NCI-H510A treated with DMSO at 0.1 percent for 48 hours (cell line): ENCODE measurements at regions not wholly inside any gene's neighbourhood (a gene's known extent, or its start where the extent isn't known, plus 50 kb on each side); places are given as distances from the start of the nearest gene placed in this dataset.
"Not testable (repeated sequence)": the region's sequence is repeated elsewhere in the genome, so short reads cannot be mapped to it uniquely, and the experiment has no call there.

Experiments used
- DNase-seq: peaks from one replicate; lab custom pipeline; 2025; lab: John Stamatoyannopoulos, UW

- DNase-seq, result no peak
Measured at GRCh38 chr13:65679240-65679639, 1550.9 kb downstream of the PCDH9 start.

DNA sequence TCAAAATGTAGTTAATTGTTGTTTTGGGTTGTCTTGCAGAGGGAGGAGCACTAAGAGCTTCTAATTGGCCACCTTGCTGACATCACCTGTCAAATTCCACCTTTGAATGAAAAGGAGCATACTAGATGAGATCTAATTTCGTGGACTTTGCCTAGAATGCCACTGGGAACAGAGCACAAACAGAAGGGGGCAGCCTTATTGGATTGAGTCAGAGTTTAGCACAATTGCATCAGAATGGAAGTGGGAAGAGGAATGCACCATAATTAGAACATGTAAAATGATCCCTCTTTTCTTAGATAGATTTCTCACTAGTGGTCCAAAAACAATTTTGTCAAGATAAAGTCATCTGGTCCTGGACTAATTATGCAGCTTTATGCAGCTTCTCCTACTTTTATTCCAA lies 1552.2 kb downstream of the PCDH9 start:
- DNase-seq, result no peak

DNA sequence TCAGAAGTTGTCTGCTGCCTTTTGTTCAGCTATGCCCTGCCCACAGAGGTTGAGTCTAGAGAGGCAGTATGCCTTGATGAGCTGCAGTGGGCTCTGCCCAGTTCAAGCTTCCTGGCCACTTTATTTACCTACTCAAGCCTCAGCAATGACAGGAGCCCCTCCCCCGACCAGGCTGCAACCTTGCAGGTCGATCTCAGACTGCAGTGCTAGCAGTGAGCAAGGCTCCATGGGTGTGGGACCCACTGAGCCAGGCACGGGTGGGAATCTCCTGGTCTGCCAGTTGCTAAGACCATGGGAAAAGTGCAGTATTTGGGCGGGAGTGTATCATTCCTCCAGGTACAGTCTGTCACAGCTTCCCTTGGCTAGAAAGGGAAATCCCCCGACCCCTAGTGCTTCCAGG lies 1554.8 kb downstream of the PCDH9 start:
- not testable (repeated sequence) for DNase-seq

- no peak for DNase-seq
Measured at GRCh38 chr13:65670014-65670625, 1560.0 kb downstream of the PCDH9 start.

GRCh38 chr13:65660731-65661130 lies 1569.4 kb downstream of the PCDH9 start:
- no peak for DNase-seq

- no peak for DNase-seq
Measured at GRCh38 chr13:65656740-65657329, 1573.3 kb downstream of the PCDH9 start.

GRCh38 chr13:65653613-65654012 lies 1576.5 kb downstream of the PCDH9 start:
- no peak for DNase-seq

- no peak for DNase-seq
Measured at GRCh38 chr13:65650321-65650720, 1579.8 kb downstream of the PCDH9 start.

- DNase-seq, result no peak
Measured at GRCh38 chr13:65642996-65643395, 1587.1 kb downstream of the PCDH9 start.

- DNase-seq, result no peak
Measured at GRCh38 chr13:65642301-65642700, 1587.8 kb downstream of the PCDH9 start.

- DNase-seq, result no peak
Measured at GRCh38 chr13:65638572-65639168, 1591.5 kb downstream of the PCDH9 start.

- no peak for DNase-seq
Measured at GRCh38 chr13:65633806-65634205, 1596.3 kb downstream of the PCDH9 start.

GRCh38 chr13:65631078-65631477 lies 1599.1 kb downstream of the PCDH9 start:
- no peak for DNase-seq

DNA sequence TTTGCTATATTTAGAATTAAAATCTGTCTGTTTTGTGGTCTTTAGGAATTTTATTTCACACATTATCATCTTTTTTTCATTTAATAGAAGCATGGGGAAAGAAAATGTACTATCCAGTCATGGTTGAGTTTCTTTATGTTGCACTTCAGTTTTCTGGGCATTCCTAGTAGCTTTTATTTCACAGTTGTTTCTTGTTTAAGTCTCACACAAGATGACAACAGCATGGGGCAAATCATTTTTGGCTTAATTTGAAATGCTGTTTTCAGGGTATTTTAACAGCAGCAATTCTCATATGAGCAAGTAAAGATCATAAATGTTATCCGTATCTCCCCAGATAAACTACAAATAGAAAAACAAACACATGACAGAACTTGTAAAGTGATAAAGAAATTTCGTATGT lies 1600.2 kb downstream of the PCDH9 start:
- DNase-seq, result no peak

- no peak for DNase-seq
Measured at GRCh38 chr13:65623148-65623547, 1607.0 kb downstream of the PCDH9 start.

DNA sequence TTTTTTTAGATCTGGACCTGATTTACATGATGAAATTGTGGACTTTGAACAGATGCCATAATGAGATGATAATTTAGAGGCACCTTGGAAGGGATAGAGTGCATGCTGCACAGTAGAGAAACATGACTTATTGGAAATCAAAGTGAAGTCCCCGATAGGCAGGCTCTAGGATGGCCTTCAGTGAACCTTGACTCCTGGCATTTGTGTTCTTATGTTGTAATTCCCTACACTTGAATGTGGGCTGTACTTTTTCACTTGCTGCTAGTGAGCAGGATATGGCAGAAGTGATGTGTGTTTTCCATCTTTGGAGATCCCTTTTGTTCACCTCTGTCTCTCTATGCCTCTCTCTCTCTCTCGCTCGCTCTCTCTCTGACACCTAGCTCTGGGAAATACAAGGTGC lies 1614.6 kb downstream of the PCDH9 start:
- no peak for DNase-seq

GRCh38 chr13:65613004-65613403 lies 1617.1 kb downstream of the PCDH9 start:
- no peak for DNase-seq

DNA sequence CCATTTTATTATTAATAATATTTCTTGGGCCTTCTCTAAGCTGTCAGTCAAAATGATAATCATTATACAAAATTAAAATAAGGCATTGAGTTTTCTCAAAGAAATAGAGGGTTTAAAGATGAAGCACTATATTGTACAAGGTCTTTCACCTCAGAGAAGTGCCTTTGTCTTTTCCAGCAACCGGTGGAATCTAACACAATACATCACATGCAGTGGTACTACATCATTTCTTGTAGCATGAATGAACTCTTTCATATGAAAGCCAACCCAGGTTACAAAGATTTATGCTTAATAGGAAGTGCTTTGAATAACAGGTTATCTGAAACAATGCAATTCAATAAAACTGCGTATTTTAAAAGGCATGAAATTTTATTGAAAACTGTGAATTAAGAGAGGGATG lies 1620.8 kb downstream of the PCDH9 start:
- no peak for DNase-seq

GRCh38 chr13:65606622-65607021 lies 1623.5 kb downstream of the PCDH9 start:
- DNase-seq, result no peak

DNA sequence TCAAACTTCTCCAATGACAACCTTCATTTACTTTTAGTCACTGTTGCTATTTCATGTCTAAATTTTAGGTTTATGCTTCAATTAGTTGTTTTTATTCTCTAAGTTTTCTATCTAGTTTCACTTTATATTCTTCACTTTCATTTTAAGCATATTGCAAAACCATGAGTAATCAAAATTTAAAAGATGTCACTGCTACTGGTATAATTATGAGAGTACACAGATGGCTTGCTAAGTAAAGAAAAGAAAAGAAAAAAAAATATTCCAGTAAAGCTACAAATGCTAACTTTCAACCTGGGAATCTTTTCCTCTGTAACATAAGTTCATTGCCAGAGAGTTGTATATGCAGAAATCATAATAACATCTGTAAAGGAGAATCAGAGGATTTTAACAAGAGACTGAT lies 1624.7 kb downstream of the PCDH9 start:
- DNase-seq, result no peak

DNA sequence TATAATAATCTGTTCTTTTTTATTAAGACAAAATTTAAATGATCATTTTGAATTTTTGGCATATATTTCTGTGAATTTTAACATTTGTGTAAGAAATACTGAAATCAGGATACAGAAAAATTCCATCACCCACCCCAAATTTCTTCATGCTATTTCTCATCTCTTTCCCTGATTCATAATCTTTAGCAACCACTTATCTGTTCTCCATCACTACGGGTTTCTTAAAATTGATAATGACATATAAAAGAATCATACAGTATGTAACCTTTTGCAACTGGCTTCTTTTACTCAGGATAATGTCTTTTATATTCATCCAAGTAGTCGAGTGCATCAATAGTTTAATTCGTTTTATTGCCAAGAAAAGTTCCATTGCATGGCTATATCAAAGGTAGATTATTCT lies 1627.0 kb downstream of the PCDH9 start:
- no peak for DNase-seq

- no peak for DNase-seq
Measured at GRCh38 chr13:65601855-65602254, 1628.3 kb downstream of the PCDH9 start.

DNA sequence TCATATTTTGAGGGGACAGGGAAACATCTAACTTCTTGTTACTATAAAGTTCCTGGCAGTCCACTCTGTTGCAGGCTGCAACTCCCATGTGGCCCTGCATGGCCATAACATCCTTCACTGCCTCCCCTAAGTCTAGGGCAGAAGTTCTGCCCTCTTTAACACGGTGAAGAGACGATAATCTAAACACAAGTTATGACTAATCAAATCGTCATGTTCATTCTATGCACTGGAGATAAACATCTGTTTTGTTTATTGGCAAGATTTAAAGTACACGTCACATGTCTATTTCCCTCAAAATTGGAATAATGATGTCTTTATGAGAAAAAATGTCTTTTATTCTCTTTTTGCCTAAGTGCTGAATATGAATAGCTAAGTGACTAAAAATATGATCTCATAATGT lies 1629.4 kb downstream of the PCDH9 start:
- DNase-seq, result no peak
